GM18520 (cell line): ENCODE measurements at regions not wholly inside any gene's neighbourhood (a gene's known extent, or its start where the extent isn't known, plus 50 kb on each side); places are given as distances from the start of the nearest gene placed in this dataset.
"Not testable (repeated sequence)": the region's sequence is repeated elsewhere in the genome, so short reads cannot be mapped to it uniquely, and the experiment has no call there.

Experiments used
- ATAC-seq: cut with Tn5 transposase; IDR thresholded peaks from one replicate; pipeline ENCODE4 v1.9.1; 2021; ENCODE audit not compliant: unreplicated experiment

DNA sequence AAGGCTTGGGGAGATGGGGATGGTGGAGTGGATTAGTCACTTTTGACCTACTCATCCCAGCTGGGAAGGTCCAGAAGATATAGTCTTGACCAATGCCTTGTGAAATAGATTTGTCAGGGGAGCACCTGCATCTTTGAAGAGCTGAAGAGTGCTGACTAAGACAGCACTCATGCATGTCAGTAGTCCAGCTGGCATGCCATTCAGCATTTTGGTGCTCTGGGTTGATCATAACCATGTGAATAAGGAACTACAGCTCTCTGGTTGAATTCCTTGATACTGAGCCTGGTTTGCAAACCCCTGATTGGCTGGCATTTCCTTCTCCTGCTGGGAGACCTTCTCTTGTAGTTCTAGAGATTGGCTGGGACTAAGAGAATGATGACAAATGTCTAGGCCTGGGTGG is 106.8 kb upstream of the ALX4 start:
- no peak for ATAC-seq

DNA sequence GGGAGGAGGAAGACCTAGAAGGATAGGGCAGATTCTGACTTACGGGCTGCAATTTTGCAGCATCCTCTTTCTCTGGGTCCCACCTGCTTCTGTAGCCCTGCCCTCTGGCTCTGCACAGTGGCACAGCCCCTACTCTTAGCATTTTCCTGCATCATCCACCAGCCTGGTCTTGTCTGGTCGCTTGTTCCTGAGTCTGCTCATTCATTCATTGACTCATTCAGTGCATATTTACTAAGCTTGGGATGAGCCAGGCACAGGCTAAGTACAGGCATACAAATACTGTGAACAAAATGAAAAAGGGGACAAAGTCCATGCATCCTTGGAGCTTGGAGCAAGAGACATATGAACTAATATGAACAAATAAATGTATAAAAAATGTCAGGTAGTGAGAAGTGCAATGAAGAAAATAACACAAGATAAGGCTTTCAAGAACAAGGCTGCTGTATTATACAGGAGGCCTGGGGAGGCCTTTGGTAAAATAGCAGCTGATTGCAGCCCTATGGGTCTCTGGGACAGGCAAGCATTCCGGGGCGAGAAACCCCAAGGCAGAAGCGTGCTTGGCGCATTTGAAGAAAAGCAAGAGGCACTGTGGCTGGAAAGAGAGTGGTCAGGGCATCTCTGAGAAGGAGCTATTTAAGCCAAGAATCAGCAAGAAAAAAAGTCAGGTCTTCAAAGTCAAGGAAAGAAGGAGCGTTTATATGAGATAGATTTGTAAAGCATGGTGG is 108.0 kb upstream of the ALX4 start:
- ATAC-seq = no peak

DNA sequence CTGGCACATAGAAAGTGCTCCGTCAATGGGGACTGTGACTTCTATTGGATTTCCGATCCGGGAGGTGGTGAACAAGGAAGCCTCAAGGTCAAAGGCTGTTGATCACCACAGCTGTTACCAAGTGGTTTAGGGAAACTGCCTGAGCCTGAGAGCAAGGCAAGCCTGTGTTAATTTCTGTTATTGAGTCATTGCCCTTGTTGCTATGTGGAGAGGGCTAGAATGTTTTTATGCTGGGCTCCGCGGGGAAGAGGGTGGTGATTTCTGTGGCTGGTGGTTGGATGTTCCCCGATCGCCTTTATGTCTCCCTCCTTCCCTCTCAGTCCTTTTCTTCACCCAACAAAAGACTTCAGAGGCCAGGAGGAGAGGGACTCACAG is 108.5 kb upstream of the ALX4 start:
- ATAC-seq = no peak

DNA sequence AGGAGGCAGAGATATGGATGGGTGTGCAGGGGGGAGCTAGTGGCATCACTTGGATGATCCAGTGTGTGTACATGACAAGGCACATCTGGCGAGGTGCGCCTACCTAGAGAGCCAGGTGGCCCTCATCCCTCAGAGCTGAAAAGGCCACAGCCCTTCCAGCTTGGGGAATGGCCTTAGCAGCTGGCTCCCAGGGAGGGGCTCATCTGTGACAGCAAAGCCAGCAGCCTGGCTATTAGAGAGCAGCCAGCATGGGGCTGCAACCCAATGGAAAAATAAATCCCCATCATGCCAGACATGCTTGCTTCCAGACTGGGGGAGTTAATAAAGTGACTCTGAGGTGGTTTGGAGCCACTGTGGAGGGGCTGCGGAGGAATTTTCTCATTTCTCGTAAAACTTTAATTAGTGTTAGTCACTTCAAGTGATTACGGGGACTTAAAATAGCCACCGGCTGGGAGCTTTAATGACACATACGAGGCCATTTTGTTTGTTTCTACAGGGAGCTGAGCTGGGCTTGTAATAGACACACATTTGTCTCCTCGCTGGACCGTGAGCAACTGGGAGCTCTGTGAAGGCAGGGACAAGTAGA is 111.2 kb upstream of the ALX4 start:
- no peak for ATAC-seq

DNA sequence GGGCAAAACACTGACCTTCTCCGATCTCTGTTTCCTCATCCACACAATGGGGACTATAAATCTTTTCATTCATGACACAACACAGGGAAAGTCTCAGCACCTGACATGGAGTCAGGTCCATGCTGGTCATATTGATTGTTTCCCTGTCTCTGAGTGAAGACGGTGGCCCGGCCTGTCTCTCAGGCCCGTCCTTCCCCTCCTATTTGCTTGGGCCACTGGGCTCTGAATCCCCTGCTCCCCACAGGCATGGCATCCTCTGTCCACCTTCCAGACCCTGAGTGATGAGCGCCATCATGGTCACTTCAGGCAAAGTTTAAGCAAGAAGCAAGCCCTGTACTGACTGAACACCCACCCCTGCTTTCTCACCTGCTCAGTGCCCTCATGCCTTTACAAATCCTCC is 113.3 kb upstream of the ALX4 start:
- no peak for ATAC-seq

DNA sequence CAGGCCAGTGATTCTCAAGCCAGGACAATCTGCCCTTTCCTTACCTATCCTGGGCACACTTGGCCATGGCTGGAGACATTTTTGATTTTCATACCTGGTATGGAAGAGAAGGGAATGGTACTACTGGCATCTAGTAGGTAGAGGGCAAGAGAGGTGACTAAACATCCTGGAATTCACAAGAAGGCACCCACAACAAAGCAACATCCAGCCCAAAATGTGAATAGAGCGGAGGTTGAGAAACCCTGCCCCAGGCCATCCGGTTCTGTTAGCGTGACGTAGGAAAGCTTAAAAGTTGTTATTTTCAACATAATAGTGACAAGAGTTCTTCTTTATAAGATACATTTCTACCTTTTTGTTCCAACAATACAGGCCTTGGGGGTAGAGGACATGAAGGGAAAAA is 114.9 kb upstream of the ALX4 start:
- no peak for ATAC-seq

DNA sequence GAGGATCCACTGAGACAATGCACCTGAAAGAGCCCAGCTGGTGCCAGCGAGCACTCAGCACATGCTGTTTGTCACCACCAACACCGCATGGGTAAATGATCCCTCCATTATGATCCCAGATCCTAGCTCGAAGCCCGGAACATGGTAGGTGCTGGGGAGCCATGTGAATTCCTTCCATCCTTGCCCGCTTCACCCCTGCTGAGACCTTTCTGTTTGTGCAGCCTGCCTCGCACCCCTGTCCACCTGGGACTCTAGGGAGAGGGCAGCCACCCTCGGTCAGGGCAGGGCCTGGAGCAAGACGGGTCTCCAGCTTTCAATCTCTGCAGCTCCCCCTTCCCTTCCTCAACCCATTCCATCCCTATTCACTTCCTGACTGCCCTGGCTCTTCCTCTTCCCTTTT is 116.2 kb upstream of the ALX4 start:
- ATAC-seq = no peak

DNA sequence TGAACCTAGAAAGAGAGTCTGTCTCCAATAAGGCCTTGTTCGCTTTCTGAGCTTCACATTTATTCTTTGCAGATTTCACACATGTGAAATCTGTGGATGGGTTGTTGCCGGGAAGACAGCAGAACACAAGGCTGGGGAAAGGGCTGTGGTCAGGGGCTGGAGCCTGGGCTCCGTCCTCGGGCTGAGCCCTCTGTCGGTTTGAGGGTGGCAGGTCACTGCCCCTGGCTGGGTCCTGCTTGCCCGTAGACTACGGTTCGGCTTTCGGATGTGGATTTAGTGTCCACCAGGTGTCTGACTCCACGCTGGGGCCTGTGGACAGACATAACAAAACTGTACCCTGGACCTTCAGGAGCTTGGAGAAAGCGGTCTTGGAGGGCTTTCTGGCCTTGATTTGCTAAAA is 117.0 kb upstream of the ALX4 start:
- no peak for ATAC-seq

DNA sequence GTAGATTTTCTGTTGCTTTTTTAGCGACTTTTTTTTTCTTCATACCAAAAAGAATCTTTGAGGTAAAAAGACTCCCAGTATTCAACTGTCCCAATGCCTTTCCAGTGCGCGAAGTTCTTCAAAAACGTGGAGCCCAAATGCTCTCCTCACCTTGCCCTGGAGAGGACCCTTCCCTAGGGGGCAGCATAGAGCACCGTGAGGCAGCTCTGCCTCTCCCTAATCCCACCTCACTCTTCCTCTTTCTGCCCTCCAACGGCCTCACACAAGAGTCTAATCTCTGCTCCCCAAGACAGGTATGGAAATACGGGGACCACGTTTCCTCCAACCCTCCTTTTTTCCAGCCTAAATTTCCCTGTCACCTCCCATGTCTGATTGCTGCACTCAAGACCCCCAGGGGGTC is 117.5 kb upstream of the ALX4 start:
- no peak for ATAC-seq

DNA sequence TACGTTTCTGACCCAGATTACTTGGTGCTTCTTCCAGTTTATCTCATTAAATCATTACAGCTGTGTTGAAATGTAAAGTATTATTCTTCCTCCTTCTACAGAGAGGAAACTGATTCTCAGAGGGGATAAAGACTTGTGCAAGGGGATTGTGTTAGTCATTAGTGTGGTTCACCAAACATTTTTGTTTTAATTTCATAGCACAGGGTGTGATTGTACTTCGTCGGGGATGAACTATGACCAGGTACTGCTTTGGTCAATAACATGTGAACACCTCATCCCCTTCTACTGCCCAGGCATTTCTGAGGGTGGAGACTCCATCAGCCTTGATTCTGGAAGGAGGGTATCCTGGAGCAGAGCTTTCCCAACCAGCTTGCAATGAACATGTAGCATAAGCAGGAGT is 120.2 kb upstream of the ALX4 start:
- ATAC-seq = no peak

DNA sequence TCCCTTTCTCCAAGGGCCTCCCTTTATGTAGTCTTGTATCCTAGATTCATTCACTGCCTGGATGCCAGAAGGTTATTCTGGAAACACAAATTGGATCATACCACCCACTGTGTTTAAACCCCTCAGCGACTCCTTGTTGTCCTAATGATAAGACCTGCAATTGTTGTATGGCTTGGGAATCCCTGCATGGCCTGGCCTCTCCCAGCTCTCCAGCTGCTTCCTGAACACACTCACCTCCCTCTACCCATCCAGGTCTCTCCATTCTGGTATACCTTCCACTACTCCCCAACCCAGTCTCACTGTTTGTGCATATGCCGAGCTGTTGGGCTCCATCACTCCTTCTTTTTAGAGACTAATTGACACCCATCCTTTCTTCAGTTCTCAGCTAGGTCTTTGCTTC is 124.3 kb upstream of the ALX4 start:
- ATAC-seq = no peak

DNA sequence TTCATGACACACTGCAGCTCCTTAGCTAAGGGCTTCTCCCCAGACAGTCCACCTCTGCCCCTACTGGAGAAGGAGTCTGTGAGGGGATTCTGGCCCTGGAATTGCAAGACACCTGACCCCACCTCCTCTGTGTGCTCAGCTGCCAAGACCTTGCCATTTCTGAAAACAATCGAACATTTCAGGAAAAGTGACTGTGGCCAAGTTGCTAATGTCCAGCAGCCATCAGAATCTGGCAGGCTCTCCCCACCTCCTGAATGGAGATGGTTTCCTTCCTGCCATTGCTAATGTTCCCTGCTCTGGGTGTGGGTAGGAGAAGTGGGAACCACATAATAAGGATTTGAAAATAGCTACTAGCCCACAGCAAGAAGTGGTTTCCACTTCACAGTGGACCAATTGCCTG is 127.2 kb upstream of the ALX4 start:
- ATAC-seq = no peak

DNA sequence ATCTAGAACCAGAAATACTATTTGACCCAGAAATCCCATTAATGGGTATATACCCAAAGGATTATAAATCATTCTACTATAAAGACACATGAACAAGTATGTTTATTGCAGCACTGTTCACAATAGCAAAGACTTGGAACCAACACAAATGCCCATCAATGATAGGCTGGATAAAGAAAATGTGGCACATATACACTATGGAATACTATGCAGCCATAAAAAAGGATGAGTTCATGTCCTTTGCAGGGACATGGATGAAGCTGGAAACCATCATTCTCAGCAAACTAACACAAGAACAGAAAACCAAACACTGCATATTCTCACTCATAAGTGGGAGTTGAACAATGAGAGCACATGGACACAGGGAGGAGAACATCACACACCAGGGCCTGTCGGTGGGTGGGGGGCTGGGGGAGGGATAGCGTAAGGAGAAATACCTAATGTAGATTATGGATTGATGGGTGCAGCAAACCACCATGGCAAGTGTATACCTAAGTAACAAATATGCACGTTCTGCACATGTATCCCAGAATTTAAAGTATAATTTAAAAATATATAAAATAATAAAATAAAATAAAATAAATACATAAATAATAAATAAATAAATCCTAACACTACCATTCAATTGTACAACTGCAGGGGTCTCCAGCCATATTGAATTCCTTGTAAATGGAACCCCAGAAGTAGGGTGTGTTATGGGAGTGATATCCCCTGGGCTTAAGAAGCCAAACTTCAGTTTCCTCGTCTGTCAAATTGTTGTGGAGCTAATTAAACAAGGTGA is 122.4 kb upstream of the CD82 start:
- ATAC-seq = not testable (repeated sequence)

DNA sequence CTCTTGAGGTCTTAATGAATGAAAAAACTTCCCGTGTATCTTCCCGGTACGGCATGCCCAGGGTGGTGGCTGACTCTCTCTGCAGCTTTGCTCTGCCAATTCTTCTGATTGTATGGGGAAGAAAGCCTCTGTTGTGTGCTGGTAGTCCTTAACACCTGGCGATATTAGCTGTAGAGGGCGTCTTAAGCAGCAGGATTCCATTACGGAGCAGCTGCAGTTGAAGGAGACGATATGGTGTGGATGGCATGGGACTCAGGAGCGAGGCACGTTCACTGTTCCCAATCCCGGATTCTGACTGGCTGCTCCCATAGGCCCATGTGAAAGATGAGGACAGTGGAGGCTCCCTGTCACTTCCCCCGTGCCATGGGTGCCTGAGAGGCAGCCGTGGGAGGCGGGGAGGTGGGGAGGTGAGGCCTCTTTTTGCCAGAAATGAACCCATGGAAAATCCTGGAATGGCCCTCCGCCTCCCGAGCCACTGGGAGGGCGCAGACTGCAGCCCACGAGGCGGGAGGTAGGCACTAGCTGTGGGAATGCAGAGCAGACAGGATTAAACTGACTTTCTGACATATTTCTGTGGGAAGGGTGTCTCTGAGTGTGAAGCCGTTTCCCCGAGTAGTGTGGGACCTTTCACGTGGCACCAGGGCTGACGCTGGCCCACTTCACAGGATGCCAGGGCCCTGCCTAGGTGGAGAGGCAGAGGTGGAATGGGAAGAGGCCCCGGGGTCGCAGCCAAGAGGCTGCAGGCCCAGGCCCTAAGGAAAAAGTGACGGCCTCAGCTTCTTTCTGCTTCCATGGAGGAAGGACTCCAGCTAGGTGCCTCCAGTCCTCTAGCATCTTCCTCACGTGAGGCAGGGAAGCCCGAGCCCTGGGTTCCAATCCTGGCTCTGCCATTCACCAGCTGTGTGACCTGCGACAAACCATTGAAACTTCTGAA is 121.4 kb upstream of the CD82 start:
- ATAC-seq = no peak

DNA sequence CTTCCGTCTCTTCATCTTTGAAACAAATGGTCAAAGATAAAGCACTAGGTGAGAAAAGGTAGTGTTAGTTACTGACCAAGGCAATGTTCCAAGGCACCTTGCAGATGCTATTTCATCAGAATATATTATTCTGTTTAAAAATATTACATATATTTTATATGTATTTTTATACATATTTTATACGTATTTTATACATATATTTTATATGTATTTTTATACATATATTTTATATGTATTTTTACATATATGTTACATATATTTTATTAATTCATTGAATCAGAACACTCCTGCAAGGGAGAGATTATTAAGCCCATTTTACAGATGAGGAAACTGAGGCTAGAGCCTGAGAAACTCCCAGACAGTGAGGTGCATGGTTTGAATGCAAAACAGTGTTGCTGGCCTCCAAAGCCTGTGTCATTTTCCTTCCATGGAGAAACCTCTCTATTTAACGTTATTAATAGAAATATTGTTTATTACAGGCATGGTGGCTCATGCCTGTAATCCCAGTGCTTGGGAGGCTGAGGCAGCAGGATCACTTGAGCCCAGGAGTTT is 120.6 kb upstream of the CD82 start:
- no peak for ATAC-seq

DNA sequence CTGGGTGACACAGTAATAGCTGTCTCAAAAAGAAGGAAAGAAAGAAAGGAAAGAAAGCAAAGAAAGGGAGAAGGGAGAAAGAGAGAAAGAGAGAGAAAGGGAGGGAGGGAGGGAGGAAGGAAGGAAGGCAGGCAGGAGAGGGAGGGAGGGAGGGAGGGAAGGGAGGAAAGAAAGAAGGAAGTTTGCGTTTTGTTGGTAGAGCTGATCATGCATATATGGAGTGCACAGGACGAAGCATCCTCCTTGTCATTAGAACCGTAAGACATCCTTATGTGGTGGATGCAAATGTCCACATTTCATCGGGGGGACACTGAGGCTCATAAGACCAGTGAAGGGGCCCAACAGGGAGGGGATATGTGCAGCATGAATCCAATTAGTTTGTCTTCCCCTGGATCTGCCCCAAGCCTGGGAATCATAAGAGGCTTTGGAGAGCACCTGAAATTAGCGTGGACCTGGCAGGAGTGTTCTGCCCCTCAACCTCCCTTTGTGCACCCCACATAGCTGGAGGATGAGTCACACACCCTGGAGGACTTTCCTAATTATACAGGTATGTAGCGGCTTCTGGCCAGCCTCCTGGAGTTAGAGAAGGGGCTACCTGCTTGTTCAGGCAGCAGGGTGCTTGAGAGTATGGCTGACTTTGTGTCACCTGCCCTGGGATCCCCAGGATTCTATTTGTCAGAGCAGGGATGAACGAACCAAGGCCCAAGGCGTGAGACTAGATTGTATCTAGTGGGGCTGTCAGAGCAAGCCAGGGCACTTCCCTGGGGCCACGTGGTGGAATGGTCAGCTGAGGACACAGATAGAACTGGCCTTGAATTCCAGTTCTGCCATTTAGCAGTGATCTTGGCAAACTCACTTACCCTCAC is 119.7 kb upstream of the CD82 start:
- ATAC-seq = no peak

DNA sequence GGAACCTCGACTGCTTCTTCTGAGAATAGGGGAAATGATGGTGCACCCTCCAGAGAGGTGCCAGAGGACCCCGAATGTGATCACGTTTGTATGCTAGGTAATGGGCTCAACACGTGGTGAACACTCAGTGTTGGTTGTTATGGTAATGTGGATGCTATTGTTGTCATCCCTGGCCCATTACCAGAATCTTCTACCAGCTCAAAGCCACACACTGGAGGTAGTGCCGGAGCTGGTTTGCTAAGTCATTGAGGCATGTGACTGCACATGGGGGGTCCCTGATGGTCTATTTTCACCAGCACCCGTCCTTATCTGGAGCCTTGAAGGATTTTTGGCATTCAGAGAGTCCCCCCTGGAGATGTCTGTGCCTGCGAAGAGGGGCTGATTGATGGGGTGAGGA is 119.1 kb upstream of the CD82 start:
- no peak for ATAC-seq

DNA sequence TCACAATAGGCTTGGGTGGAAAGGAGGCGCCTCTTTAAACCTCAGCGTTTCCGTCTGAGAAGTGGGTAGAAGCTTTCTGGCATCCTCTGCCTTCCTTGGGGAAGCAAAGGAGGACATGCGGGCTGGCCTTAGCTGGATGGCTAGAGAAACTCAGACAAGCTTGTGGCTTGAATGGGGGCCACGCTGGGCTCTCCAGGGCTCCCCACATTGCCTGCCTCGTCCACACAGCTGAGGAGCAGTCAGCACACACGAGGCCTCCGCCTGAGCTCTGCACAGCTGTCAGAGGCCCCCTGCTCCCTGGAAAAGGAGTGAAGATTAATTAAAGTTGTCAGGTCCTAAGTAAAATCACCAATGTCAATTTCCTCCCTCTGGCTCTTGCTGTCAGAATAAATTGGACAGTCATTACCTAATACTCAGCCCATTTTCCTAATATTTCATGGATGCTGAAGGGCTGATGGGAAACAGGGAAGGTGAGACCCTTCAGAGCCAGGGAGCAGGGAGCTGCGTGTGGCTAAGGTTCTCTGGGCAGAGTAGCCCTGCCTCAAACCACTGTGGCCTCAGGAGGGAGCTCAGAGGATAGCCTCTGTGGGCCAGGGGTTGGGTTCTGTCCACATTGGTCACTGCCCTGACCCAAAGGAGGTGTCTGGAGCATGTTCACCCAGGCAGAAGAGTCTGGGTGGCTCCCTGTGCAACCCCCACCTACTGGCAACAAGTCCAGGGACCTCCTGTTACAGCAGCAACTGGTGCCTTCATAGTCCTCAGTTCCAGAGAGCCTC is 118.3 kb upstream of the CD82 start:
- ATAC-seq = no peak

DNA sequence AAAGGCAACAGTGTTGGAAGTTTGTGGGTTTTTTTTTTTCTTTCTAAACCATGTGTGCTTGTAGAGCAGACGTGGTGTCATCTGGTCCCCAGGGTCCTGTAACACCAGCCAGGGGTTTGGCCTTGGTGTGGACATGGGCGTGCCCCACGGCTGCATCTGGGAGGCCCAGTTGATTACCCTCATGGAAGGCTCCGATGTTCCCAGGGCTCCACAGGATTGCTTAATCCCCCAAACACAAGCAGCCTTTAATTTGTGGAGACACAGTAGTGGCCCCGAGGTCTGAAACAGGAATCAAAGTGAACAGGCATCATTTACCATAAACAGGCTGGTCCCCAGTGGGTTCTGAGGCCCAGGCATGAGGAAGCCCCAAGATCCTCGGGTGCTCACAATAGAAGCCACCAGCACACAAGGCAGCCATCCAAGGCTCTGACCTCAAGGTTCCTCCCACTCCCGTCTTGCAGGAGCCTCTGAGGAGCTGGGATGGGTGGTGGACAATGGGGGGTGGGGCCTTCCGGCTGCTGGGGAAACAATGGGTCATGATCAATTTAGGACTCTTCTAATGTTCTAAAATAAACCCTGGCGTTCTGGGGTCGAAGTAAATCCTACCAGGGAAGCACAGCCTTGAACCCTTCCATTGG is 115.0 kb upstream of the CD82 start:
- ATAC-seq = no peak
